KG1 (cell line): ENCODE measurements at regions not wholly inside any gene's neighbourhood (a gene's known extent, or its start where the extent isn't known, plus 50 kb on each side); places are given as distances from the start of the nearest gene placed in this dataset.
A peak's percentile ranks its signal among the peaks of the same experiment; 100 is the strongest.
"Not testable (repeated sequence)": the region's sequence is repeated elsewhere in the genome, so short reads cannot be mapped to it uniquely, and the experiment has no call there.

Experiments
- DNase-seq: peaks from one replicate; lab custom pipeline; 2025; lab: John Stamatoyannopoulos, UW

DNA sequence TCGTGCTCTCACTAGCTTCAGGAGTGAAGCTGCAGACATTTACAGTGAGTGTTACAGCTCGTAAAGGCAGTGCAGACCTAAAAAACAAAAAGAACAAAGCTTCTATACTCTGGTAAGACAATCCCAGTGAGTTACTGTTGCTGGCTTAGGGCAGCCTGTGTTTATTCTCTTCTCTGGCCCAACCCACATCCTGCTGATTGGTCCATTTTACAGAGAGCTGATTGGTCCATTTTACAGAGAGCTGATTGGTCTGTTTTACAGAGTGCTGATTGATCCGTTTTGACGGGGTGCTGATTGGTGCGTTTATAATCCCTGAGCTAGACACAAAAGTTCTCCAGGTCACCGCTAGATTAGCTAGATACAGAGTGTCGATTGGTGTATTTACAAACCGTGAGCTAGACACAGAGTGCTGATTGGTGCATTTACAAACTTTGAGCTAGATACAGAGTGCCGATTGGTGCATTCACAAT, 158.0 kb downstream of the KLRB1 start:
- not testable (repeated sequence) for DNase-seq

DNA sequence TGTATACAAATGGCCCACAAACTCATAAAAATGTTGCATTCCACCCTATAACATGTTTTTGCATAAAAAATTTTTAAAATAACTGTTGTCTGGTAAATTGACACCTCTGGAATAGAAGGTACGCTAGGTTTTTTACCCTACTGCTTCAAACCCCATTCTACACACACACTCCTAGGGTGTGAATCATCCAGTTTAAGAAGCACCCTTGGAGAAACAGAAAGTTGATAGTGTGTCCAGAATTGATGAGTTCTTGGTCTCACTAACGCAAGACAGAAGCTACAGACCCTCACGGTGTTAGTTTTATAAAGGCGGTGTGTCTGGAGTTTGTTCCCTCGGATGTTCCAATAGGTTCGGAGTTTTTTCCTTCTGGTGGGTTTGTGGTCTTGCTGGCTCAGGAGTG, 158.5 kb downstream of the KLRB1 start:
- no peak for DNase-seq

DNA sequence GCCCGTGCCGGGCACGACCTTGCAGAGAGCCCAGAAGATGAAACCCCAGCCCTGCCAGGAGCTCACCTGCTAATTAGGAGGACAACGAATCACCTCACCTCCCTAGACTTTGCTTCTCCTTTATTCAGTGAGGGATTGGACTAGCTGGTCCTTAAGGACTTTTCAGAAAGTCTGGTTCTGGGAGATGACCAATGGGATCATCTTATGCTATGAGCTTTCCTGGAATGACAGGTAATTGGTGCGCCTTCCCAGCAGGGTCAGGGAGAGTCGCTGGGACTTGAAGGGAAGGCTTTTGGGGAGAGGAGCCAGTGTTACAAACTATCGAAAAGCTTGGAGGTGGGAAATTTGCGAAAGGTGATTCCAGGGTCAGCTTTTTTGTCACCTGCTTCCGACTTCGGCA, 159.1 kb downstream of the KLRB1 start:
- not testable (repeated sequence) for DNase-seq

DNA sequence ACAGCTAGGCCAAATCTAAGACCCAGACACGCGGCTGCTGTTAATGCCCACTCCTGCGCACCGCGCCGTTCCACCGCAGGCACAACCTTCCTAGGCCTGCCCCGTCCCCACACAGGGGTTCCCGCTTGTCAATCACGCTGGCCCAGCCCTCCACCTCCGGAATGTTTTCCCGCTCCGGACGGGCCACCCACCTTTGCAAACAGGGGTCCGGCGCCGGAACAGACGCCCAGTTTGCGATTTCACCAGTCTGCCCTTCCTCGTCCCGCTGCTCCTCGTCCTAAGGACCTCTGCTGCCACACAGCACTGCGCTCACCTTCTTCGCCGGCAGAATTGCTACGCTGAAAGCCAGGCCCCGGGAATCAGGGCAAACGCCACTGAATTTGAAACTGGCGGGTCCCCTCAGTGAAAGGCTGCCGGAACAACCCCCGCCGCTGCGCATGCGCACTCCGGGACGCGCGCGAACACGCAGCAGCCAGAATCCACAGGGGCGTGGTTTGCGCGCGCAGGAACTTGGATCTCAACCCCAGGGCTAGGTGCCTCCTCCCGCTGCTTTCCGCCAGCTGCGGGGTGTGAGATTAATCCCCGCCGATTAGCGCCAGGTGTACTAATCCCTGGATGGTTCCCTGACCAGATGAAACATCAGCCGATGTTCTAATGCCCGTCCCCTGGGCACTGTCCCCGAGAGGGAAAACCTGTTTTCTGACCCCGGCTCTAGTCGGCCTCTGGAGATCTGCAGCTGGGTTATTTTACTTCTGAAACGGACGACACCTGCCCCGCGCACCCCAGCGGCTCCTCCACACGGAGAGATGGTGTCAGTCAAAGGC, 159.7 kb downstream of the KLRB1 start:
- peak; percentile 42 for DNase-seq

DNA sequence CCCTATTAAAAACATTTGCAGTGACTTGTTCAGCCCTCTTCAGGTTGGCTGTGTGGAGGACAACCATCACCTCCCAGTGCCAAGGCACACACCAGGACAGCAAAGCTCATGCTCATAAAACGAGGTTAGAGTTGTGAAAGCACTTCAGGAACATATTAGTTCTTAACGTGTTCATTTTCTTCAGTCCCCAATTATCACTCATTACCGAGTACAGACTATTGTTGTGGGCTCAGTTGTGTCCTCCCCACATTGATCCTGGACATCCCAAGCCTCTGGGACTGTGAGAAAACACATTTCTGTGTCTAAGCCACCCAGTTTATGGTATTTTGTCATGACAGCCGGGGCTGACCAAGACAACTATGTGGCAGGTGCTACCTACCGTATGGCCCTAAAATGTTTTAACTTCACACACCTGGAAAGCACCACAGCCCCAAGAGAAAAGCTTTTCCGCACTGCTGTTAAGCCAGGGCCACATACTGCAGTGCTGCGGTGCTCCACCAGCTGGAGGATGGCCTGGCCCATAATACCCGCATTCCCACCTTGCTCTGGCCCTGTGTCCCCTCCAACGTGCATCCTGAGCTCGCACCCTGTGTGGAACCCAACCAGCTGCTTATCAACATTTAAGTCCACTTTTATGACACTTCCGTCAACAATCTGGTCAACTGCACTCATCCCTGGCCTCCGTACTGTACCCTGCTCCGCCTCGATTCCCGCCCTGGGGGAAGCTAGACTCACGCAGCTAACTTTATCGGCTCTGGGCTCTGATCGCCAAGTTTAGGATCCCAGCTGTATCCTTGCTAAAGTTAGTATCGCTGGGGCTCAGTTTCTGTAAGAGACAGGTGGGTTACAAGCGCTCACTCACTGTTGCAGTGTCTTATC, 160.6 kb downstream of the KLRB1 start:
- DNase-seq = not testable (repeated sequence)

DNA sequence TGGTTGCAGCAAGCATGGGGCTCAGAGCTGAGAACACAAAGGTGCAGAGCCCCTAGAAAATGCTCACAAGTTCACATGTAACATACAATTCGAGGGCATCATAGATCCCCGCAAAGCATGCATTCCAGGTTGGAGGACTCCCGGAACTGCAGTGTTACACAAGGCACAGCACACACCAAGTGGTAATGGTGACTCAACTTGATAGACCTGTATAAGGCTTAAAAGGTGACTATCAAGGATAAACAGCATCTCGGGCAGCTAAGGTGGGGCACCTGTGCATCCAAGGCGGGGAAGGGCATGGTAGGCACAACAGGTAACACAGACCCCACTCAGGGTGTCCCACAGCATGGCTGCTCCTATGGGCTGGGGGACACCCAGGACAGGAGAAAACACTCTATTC, 167.3 kb downstream of the KLRB1 start:
- DNase-seq = not testable (repeated sequence)

DNA sequence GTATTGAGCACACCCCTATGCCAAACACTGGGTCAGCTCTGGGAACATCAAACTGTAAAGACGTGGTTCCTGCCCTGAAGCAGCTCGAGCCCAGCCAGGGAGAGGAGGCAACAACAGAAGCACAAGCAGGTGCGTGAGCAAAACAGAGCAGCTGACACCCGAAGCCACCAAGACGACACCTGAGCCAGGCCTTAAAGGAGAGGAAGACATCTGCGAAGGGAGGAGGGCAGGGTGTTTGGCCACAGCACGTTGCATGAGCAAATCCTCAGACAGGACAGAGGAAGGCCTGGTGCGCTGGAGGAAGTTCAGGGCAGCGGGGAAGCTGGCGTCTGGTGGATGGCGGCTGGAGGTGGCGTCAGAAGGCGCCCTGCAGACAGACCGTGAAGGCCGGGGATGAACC, 172.0 kb downstream of the KLRB1 start:
- not testable (repeated sequence) for DNase-seq

DNA sequence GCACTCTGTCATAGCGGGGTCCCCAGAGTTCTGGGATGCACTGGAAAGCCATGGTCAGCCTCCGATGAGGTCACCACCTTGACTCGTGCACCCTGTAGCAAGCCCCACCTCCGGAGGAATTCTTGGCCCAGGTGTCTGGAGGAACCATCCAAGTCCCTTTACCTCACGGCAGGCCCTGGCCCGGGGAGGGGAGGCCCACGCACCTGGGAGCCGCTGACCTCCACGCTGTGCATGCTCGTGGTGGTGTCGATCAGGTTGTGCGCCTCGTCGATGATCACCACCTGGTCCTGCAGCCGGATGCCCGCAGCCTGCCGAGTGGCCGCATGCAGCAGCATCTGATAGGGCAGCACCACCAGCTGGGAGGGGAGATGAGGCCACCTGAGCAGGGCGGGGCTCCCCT, 177.3 kb downstream of the KLRB1 start:
- not testable (repeated sequence) for DNase-seq

DNA sequence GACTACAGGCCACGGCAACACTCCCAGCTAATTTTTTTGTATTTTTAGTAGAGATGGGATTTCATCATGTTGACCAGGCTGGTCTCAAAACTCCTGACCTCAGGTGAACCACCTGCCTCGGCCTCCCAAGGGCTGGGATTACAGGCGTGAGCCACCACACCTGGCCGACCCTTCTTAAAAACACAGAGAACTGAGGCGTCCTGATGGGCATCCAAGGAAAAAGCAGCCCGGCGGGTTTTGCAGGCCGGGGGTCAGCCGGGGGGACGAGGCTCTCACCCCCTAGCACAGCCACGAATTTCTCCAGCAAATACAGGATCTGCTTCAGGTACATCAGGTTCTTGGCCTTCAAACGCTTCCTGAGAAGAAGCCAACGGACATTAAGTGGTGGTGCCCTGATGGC, 178.9 kb downstream of the KLRB1 start:
- not testable (repeated sequence) for DNase-seq

DNA sequence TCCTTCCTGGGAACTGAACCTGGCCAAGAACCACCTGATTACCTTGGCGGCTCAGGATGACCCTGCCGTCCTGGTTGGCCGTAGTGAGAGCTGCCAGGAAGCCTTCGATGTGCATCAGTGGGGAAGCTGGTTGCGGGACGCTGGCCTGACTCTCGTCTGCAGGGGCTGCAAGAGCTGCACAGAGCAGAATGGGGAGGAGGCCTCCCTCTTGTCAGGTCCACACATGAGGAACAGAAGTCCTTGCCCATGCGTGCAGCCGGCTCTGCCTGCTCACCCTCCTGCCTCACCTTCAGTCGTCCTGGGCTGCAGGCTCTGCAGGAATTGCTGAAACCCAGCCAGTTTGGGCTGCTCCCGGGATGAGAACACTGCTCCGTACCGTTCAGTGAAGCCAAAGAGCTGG, 182.3 kb downstream of the KLRB1 start:
- not testable (repeated sequence) for DNase-seq

DNA sequence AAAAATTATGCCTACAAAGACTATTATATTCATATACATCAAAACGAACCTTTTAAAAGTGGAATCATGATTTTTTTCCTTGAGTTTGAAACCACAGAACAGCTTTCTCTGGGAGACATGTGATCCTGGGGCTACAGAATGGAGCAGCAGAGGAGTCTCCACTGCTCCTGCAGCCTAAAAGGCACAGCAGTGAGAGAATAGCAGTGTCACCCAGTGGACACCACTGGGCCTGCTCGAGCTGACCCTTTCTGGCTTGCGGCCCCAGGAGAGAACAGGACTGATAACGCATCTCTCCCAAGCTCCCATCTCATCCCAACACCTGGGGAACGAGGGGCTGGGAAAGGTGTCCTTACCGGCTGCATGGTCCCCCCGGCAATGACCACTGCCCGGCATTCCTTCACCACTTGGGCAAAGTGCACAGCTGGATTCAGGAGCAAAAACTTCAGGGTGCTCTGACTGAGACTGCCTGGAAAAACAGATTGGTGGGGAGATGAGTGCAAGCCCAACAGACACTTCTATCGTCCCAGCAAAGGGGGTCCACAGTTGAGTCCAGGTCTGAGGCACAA, 183.5 kb downstream of the KLRB1 start:
- not testable (repeated sequence) for DNase-seq

DNA sequence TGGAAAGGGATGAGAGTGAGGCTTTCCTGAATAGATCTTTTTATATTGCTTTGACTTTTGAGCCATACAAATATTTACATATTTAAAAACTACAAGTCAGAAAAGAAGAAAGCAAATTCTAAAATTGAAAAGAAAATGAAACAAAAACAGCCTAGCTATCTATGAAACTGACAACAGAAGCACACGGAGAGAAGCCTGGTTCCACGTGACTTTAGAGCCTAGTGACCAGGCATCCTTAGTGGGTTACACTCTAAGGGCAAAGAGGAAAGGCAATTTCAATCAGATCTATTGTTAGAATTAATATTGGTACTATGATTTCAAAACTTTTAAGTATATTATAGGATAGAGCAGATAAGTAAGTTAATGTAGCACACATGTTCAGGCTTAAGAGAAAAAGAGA, 185.0 kb downstream of the KLRB1 start:
- DNase-seq = not testable (repeated sequence)

DNA sequence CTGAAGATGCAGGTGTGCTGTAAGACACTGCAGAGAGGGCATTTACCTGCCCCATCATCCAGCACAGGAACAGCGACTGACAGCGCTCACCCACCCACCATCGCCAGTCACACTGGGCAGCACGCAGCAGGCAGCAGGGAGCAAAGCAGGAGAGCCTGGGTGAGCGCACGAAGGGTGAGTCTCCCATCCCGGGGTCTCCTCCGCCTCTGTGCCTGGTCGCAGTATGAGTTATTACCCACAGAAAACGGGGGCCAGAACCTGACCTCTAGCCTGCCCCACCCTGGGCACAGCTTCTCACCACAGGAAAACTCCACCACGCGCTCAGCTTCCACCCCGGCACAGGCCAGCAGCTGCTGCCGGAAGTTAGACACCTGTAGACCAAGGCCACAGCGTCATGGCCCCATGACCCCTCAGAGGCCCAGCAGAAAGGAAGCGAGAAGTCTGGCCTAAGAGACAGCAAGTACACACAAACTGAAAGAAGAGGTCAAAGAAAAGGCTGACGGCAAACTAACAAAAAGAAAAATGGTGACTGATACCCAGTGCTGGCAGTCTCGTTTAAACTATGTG, 186.1 kb downstream of the KLRB1 start:
- not testable (repeated sequence) for DNase-seq

DNA sequence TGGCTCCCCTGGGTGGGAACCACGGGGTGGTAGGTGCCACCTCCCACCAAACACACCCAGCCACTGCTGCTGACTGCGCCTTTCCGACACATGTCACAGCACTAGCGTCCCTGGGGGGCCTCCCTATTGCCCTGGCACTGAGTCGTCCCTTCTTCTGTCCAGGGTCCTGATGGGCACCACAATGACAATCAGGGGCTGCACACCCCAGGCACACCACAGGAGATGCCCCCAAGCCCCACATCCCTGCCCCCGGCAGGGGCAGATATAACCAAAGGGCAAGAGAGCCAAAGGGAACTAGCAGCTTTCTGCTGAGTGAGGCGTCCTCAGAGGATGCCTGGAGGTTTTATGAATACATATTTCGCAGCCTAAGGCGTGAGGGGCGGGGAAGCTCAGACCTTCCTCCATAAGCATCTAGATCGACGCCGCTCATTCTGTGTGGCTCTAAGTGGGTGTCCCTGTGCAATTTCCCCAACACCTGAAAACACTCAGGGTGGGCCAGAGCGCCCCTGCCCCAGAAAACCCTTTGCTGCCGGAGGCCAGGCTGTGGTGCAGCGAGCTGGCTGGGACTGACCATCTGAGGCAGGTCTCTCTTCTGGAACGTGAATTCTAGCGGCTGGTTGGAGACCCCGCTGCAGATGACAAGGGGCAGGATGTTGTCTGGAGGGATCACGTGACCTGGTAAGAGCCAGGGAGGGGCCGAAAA, 186.7 kb downstream of the KLRB1 start:
- not testable (repeated sequence) for DNase-seq

DNA sequence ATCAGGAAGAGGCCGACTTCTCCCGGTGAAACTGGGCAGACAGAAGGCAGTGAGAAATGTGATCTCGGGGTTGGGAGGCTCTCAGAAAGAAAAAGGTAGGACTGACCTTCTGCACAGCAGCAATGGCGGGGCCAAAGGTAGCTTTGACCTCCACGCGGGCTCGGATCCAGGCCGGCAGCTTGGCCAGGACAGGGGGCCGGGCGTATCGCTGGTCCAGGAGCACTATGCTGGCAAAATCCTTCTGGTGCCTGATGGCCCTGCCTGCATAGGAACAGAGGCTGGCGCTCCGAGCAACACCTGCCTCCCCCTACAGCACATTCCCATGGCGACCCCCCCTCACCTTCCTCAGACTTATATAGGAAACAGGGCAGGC, 189.1 kb downstream of the KLRB1 start:
- not testable (repeated sequence) for DNase-seq

DNA sequence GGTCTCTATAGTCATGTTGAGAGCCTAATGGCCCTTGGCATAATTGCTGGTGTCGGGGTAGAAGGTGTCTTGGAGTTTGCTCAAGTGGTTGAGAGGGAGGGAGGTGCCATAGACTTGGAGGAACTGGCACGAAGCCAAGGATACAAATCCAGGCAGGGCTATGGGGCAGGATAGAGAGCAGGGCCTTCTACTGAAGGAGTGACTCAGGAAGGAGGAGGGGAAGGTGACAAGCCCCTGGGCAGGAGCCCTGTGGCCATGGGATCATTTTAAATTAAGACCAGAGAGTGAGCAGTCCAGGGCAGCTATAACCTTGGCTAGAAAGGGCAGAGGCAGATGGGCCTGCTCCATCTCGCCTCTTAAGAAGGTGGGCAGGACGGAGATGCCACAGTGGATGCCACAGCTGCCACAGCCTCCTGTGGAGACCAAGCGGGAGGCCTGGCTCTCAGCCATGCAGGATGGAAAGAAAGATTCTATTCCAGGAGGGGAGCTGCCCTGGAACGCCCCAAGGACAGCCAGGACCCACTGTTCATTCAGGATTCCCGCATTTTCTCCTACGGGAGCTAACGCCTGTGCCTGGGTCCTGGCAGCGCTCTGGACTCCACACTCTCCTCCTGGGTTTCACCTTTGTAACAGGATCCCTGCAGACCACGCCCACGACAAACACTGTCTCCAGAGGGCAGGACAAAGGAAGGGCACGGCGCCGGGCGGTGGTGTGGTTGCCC, 189.6 kb downstream of the KLRB1 start:
- not testable (repeated sequence) for DNase-seq

DNA sequence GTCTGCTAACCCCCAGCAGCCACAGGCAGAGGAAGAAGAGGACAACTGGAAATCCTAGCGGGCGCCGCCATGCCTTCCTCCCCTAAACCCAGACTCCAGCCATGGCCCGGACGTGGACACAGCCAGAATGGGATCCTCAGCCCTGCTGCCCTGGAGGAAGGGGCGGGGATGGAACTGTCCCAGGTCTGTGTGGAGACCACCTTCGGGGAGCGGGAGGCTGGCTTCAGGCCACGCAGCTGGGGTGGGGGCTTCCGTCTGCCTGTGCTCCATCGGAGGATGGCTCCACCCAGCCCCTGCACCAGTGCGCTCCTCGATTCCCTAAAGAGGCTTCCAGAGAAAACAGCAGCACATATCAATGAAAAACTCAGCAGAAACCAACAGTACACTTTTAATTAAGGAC, 190.4 kb downstream of the KLRB1 start:
- not testable (repeated sequence) for DNase-seq

DNA sequence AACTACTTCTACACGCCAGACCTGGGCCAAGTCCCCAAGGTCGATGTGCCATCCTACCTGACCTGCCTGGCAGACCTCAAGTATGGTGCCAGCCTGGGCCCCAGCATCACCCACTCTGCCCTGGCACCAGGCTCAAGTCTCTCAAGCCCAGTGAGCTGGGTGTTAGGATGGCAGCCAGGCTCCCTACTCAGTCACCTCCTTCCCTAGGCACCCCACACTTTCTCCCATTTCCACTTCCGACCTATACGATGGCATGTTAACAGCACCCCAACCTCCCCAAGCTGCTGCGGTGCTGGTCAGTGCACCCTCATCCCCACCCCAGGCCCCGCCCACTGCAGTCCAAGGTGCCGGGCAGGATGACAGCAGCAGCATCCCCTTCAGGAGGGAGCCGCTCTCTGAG, 191.4 kb downstream of the KLRB1 start:
- not testable (repeated sequence) for DNase-seq

DNA sequence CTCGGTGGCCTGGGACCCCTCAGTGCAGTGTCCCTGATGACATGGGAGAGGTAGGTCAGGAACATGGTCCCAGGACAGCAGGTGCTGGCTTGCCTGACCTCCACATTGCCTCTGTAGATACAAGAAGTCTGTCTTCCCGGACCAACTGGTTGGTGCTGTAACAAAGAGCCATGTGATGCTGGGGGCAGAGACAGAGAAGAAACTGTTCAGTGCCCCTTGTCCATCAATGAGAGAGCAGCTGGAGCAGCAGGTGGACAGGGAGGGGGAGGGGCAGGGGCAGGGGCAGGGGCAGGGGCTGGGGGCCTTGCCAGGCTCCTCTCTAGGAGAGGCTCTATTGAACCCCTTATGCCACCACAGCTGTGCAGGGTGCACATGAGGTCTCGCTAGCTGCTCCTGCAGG, 191.8 kb downstream of the KLRB1 start:
- not testable (repeated sequence) for DNase-seq

DNA sequence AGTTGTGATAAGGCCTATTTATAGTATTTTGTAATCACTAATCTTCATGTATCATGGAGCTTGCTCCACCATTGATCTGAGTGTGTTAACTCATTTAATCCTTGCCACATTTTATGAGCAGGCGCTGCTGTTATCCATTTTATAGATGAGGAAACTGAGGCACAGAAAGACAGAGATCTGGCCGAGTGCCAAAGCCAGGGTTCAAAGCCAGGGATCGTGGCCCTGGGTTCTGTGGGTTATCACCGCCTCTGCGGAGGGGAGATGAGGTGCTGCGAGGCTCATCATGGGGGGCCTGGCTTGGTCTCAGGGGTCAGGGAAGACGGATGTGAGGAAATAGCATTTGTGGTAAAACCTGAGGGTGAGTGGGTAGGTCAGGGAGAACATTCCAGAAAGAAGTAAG, 193.9 kb downstream of the KLRB1 start:
- not testable (repeated sequence) for DNase-seq

DNA sequence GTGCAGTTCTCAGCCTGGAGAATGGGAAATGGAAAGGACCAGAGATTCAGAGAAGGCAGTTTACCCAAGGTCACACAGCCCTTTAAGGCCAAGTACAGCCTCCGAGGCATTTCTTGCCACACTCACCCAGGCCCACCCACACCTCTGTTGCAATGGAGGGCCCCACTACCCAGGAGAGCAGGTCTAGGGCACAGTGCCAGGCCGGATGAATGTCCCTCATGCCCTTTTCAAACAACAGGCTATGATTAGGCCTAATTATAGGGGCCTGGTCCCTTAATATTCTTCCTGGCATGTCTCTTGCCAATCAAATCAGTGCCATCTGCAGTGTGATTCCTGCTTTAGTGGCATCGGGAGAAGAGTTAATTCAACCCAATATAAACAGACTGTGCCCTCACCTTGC, 195.3 kb downstream of the KLRB1 start:
- DNase-seq = not testable (repeated sequence)
